ENCODE measurements at regions not wholly inside any gene's neighbourhood (a gene's known extent, or its start where the extent isn't known, plus 50 kb on each side); places are given as distances from the start of the nearest gene placed in this dataset.

DNA sequence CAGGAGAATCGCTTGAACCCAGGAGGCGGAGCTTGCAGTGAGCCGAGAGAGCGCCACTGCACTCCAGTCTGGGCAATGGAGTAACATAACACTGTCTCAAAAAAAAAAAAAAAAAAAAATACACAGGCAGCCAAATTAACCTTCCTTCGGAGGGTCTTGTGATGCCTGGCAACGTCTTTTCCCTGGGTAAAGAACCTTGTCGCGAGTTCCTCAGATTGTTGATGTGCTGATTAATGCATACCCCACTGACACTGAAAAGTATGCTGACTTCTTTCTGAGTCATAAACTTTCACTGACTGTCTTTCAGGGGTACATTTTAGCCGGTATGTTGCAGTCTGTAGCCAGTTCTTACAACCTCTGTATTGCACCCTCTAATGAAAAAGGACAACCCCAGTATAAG, 95.1 kb upstream of the SOD1 start:
- no peak for DNase-seq

GRCh38 chr21:31560479-31560878, 99.0 kb upstream of the SOD1 start:
- no peak for DNase-seq

GRCh38 chr21:31559368-31560119, 99.9 kb upstream of the SOD1 start:
- DNase-seq: peak; percentile 96

DNA sequence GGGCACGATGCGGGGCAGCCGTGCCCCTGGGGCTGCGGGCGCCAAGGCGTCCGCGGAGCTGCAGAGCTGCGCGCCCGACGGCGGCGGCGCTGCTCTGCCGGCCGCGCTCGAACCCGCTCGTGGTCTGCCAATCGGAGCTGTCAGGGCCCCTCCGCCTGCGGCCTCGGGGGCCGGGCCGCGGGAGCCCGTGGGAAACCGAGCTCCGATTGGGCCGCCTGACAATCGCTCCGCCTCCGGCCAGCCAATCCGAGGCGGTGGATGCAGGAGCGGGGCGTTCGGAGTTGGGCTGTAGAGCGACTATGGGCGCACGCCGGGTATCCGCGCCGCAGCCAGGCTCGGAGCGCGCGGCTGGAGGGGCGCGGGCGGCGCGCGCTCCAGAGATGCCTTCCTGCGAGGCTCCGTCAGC, 100.5 kb upstream of the SOD1 start:
- DNase-seq: peak; percentile 96

- DNase-seq: no peak
These were observed 101.1 kb upstream of the SOD1 start for GRCh38 chr21:31558189-31558961.

DNA sequence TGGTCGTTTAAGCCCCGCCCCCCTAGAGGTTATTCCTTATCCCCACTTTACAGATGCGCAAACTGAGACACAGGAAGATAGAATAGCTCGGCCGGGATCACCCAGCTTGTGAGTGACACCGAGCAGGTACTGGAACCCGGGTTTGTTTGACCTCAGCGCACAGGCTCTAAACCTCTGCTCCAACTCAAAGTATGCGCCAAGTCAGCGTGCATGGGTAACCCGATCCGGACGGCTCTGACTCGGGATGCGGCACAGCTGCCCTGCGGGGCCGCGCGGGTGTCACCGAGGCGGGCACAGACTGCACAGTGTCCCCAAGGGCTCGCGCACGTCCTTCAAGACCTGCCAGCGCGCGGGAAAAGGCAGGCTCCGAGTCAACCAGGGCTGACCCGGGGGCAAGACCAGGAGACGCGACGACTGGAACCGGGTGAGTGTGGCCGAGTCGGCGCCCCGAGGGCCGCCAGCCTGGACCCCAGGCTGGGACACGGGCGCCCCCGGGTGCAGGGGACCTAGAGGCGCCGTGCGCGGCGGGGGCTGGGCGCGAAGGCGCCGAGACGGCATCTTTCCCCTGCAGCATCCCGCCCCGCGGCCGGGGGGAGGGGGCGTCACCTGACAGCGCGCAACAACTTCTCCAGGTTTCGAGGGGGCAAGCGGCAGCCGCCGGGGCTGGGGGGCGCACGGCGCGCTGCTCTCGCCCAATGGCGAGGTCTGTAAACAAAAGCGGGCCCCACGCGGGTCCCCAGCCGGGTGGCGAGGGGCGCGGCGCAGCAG, 101.9 kb upstream of the SOD1 start:
- no peak for DNase-seq

DNA sequence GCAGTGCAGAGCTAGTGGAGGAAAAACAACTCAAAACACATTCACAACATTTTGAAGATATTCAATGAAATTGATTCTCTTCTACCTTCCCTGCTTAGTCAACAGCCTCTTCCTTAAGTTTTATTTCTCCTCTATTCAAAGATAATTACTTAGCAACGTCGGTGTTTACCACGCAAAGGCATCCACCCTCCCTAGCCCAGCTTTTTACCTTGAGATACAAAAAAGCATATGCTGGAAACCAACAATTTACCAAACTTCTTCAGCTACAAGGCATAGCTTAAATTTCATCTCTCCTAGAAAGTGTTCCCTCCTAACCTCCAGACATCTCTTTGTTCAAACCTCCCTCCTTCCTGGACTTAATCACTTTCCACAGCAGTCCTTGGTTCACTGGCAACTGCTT, 102.8 kb upstream of the SOD1 start:
- DNase-seq: no peak

DNA sequence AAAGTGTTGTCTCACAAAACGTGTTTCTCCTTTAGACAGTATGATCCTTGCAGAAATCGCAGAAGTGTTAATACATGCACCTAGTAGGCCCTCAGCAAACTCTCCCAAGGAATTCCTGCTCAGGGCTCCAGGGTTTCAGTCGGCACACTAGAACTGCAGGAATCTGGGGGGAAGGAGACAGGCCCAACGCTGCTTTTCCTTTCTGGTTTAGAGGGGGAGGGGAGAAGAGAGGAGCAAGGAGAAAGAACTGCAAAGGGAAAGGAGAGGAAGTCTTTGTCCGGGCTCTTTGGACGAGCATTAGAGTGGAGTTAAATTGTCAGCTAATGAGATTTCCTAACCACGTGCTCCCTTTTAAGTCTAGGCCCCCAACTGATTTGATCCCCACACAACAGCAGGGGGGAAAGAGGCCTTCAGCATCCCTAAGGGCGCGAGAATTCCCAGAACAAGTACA, 103.7 kb upstream of the SOD1 start:
- no peak for DNase-seq

DNA sequence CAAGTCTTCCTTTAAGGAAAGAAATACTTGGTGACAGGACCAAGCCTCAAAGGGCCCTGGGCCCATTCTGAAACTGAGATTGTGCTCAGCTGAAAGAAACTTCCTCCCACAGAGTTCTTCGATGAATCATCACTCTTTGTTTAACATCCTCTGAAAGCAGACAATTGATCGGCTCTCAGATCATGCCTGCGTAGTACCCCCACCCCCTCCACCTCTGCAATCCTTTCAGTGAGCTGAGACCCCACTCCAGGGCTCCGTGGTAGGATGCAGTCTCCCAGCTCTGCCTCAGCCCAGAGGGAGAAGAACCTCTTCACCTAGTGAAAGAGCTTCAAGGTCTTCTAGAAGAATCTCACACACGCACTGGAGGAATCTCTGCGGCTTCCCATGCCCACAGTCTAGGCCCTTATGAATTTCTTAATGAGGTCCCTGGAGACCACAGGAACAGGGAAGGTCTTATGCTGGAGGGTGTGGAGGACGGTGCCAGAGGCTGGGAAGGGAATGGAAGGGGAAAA, 104.9 kb upstream of the SOD1 start:
- no peak for DNase-seq

DNA sequence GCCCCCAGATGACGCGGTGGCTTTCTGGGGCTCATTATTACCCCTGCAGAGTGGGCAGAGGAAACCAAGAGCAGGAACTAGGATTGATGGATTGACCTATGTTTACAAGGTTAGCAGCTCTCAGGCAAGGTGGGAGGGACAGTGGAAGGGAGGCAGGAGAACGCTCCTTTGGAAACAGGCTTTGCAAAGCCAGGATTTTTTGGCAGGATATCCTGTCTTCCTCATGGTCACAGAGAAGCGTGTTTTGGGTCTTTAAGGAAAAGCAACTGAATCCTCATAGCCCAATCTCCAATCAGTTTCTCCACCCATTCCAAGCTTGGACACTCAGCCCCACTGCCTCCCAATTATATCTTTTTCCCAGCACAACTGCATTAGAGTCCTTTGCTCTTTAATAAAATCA, 105.6 kb upstream of the SOD1 start:
- DNase-seq: no peak

GRCh38 chr21:31553461-31553860, 106.0 kb upstream of the SOD1 start:
- DNase-seq: no peak

- no peak for DNase-seq
These were observed 106.7 kb upstream of the SOD1 start for GRCh38 chr21:31552826-31553225.

GRCh38 chr21:31550070-31550469, 109.4 kb upstream of the SOD1 start:
- DNase-seq: no peak

DNA sequence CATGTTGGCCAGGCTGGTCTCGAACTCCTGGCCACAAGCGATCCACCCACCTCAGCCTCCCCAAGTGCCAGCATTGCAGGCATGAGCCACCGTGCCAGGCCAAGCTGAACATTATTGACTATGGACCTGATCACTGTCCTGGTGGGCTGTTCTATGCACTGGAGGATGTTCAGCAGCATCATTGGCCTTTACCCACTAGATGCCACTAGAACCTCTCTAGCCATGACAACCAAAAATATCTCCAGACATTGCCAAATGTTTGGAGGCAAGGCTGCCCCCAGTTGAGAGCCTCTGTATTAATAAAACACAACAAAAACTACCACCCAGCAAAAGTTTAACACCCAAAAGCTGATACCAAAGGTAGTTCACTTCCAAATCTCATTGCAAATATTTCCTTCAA, 110.8 kb upstream of the SOD1 start:
- no peak for DNase-seq

GRCh38 chr21:31546443-31547170, 112.9 kb upstream of the SOD1 start:
- DNase-seq: no peak

DNA sequence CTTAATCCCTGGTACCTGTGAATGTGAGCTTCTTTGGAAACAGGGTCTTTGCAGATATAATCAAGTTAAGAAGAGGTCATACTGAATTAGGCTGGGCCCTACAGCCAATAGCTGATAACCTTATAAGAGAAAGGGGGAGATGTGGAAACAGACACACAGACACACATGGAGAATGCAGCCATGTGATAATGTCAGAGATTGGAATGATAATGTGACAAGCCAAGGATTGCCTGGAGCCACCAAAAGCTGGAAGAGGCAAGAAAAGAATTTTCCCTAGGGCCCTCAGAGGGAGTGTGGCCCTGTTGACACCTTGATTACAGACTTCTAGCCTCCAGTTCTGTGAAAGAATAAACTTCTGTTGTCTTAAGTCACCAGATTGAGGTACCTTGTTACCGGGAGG, 114.5 kb upstream of the SOD1 start:
- no peak for DNase-seq

DNA sequence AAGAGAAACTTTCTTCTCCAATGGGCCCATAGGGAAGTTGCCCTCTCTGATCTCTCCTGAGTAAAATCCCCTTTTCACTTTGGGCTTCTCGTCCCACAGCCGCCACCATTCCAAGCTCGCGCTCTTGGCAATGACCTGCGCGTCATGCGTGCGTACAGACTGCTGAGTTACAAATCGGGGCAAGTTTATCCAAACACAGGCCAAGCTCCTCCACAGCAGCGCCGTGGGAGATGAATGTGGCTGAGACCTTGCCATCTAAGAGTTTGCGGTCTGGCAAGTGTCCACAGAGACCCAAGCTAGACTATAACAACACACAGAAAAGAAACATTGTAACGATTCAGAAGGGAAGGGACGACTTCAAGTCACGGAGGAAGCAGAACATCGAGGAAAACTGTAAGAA, 116.3 kb upstream of the SOD1 start:
- DNase-seq: no peak

GRCh38 chr21:31538816-31539215, 120.7 kb upstream of the SOD1 start:
- no peak for DNase-seq

DNA sequence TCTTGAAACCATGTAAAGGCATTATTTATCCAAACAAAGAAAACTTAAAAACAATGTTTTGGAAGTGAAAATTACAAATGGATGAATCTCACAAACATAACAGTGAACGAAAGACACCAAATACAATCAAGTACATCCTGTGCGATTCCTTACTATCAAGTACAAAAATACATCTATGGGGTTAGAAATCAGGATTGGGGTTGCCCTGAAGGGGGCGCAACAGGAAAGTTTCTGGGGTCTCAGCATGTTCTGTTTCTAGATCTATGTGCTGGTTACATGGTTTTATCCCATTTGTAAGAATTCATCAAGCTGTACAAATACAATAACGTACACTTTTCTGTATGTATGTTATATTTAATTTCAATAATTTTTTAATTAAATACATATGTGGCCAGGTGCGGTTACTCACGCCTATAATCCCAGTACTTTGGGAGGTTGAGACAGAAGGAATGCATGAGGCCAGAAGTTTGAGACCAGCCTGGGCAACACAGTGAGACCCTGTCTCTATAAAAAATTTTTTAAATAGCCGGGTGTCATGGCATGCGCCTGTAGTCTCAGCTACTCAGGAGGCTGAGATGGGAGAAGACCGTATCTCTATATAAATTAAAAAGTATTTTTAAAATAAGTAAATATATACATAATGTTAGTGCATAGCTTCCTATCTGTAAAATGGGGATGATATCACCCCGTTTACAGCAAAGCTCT, 121.5 kb upstream of the SOD1 start:
- no peak for DNase-seq

DNA sequence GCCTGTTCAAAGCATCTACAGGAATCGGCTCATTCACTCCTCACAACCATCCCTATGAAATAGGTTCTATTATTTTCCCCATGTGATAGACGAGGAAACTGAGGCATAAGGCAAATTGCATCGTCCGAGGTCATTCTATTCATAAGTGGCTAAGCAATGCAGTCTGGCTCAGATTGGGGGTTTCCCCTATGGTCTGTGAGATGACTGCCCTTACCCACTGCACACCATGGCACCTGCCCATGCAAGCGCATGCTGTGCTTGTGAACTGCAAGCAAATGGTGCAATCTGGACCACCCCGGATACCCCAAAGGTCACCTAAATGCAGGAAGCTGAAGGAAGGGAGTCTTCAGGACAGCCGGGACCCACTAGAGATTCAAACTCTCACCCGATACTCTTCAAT, 123.4 kb upstream of the SOD1 start:
- no peak for DNase-seq

- DNase-seq: peak; percentile 69
These were observed 127.5 kb upstream of the SOD1 start for GRCh38 chr21:31531967-31532366.
